Islet of Langerhans (tissue), 1 donor: ENCODE measurements at regions not wholly inside any gene's neighbourhood (a gene's known extent, or its start where the extent isn't known, plus 50 kb on each side); places are given as distances from the start of the nearest gene placed in this dataset.
A peak's percentile ranks its signal among the peaks of the same experiment; 100 is the strongest.

Experiments used
- FAIRE-seq: peaks from one replicate; lab custom pipeline; 2011; peaks lifted over from hg19 to GRCh38; lab: Jason Lieb, UNC

- FAIRE-seq, result no peak
Observed at GRCh38 chr14:26395726-26396125, 202.1 kb downstream of the NOVA1 start.

GRCh38 chr14:26394150-26394810, 203.6 kb downstream of the NOVA1 start:
- peak; percentile 73 for FAIRE-seq

- FAIRE-seq, result no peak
Observed at GRCh38 chr14:26392498-26392897, 205.3 kb downstream of the NOVA1 start.

GRCh38 chr14:26389646-26390508, 208.0 kb downstream of the NOVA1 start:
- no peak for FAIRE-seq

- FAIRE-seq, result no peak
Observed at GRCh38 chr14:26385310-26385709, 212.5 kb downstream of the NOVA1 start.

- no peak for FAIRE-seq
Observed at GRCh38 chr14:26382901-26383685, 214.7 kb downstream of the NOVA1 start.

GRCh38 chr14:26381405-26381804, 216.4 kb downstream of the NOVA1 start:
- FAIRE-seq, result no peak

GRCh38 chr14:26380637-26381036, 217.2 kb downstream of the NOVA1 start:
- FAIRE-seq, result no peak

- no peak for FAIRE-seq
Observed at GRCh38 chr14:26379951-26380350, 217.9 kb downstream of the NOVA1 start.

GRCh38 chr14:26377150-26377549, 220.7 kb downstream of the NOVA1 start:
- FAIRE-seq, result no peak

GRCh38 chr14:26370115-26370514, 227.7 kb downstream of the NOVA1 start:
- FAIRE-seq, result no peak

GRCh38 chr14:26363689-26364088, 234.1 kb downstream of the NOVA1 start:
- FAIRE-seq, result no peak

GRCh38 chr14:26344596-26344995, 253.2 kb downstream of the NOVA1 start:
- FAIRE-seq, result no peak

- FAIRE-seq, result no peak
Observed at GRCh38 chr14:26339381-26339780, 258.5 kb downstream of the NOVA1 start.

- no peak for FAIRE-seq
Observed at GRCh38 chr14:26338231-26338630, 259.6 kb downstream of the NOVA1 start.

GRCh38 chr14:26334288-26334687, 263.5 kb downstream of the NOVA1 start:
- no peak for FAIRE-seq

GRCh38 chr14:26332966-26333365, 264.9 kb downstream of the NOVA1 start:
- no peak for FAIRE-seq

- FAIRE-seq, result no peak
Observed at GRCh38 chr14:26330982-26331381, 266.9 kb downstream of the NOVA1 start.

GRCh38 chr14:26328791-26329190, 269.0 kb downstream of the NOVA1 start:
- no peak for FAIRE-seq

GRCh38 chr14:26323869-26324268, 274.0 kb downstream of the NOVA1 start:
- FAIRE-seq, result no peak

- FAIRE-seq, result no peak
Observed at GRCh38 chr14:26320886-26321285, 276.9 kb downstream of the NOVA1 start.

- no peak for FAIRE-seq
Observed at GRCh38 chr14:26319139-26319864, 278.5 kb downstream of the NOVA1 start.
